ENCODE measurements at regions not wholly inside any gene's neighbourhood (a gene's known extent, or its start where the extent isn't known, plus 50 kb on each side); places are given as distances from the start of the nearest gene placed in this dataset.

DNA sequence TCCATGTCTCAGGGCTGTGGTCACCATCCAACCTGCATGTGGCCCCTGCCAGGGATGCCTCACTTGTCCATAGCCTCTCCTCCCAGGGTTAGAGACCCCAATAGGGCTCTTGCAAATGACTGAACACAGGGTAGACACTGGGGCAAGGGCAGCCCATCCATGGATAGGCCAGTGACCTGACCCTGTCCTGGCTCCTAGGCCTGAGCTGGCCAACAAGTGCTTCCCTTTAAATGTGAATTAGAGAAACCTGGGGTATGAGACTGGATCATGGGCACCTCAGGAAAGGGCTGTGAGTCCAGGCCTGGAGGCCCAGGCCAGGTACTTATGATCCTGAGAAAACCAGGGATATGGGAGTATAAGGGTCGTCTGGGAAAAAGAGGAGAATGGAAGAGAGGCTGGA, 64.5 kb downstream of the COPS8 start:
- no peak for DNase-seq

DNA sequence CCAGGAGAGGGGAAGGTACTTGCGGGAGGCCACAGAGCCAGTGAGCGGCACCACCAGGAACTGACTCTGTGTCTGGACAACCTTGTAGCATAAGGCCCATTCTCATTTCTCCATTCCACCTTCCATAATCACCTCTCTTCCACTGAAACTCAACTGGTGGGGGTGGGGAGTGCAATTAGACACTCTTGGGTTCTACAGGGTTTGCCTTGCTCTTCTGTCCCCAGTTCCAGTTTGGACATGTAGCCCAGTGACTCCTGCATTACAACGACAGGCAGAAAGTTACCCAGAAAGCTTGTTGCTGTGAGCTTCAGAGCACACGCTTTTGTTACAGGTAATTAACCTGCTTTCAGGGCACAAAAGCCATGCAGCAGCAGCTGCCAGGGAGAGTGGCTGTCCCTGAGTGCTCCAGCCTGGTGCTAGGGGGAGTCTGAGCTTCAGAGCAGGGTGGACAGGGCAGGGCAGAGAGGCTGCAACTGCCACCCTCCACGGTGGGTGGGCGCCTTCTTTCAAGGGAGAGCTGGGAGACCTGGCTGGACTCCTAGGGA, 65.2 kb downstream of the COPS8 start:
- no peak for DNase-seq

GRCh38 chr2:237152361-237152760, 66.7 kb downstream of the COPS8 start:
- no peak for DNase-seq

- no peak for DNase-seq
These were observed 67.5 kb downstream of the COPS8 start for GRCh38 chr2:237153181-237153580.

DNA sequence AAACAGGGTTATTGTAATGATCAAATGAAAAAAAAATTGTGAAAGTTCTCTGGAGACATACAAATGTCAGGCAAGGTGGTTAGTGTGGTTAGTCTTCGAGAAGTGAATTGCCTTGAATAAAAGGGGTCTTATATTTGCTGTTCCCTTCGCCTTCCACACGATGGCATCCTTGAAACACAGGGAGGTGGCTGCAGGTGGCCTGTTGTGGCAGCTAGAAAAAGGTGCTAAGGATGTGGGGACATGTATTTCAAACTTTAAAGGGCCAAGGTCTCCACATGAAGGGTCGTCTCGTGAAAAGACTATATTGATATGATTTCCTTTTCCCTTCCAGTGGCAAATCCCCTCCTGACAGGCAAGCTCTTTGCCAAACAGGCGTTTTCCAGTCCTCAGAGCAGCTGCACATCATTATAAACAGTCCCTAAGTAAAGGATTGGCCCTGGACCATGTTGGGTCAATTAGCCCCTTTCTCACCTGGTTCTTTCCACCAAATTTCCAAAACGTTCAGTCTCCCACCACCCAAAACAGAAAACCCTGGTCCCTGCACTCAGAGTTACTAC, 68.5 kb downstream of the COPS8 start:
- DNase-seq, result peak; percentile 48

GRCh38 chr2:237154884-237155851, 69.5 kb downstream of the COPS8 start:
- DNase-seq, result no peak

DNA sequence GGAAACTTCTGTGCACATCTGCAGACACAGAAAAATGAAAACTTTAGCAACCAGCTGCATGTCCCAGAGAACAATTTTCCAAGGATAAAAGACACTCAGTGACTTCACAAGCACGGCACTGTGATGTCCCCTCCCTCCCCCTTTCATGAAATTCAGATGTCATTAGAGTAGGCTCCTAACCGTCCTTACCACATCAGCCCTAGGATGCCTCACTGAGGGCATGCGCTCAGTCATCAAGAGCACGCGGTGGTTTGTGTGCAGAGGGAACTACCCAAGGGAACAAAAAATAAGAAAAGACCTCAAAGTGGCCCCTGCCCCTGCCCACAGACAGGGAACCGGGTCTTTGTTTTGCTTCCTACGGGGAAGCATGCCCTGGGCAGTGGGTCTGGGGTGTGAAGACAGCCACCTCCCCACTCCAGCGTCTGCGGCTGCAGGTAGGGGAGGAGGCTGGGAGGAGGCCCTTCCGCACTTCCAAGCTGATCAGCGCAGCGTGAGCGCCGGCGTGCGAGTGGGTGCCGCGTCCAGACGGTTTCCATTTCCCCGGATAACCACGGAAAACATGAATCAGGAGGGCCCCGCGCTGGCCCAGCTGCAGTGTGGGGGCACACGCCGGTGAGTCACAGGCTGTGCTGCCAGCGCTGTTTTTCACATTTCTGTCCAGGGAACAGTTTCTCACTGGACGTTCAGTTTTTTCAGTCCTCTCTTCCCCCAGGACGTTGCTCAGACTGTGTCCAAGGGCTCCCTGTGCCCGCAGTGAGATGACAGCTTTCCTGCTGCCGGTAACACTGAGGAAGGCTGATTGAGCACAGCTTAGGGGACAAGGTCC, 70.6 kb downstream of the COPS8 start:
- peak; percentile 48 for DNase-seq

DNA sequence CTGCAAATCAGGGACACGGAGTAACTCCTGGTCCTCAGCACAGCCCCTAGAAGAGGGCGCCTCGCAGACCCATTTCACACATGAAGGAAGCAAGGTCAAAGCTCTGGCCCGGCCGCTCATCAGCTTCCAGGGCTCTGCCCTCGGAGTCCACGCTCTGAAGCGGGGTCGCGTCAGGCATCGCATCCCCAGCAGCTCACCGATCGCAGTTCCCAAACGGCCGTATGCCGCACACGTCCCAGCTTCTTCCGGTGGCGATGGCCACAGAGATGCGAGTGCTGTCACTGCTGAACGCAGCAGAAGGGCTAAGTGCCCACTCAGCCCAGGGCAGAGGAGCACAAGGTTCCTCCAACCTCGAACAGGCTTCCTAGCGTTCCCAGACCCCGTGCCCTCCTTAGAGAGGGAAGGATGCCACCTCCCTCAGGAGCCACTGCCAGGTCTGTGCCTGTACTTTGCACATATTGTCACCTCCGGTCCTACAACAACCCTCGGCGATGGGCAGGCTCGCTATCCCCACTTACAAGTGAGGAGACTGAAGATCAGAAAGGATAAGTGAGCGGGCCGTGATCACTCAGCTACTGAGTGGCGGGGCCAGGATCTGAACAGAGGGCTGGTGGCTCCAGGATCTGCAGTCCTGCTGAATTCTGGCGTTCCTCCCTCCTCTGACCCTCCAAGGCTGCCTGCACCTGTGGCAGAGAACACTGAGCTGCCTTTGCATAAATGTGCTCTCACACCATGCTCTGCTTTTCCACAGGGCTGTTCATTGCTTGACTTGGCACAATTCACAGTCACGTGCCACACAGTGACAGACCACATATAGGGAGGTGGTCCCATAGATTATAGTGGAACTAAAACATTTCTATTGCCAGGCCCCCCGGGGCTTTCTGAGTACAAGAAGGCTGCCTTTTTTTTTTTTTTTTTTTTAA, 71.4 kb downstream of the COPS8 start:
- no peak for DNase-seq

- DNase-seq, result no peak
These were observed 72.1 kb downstream of the COPS8 start for GRCh38 chr2:237157780-237158102.

DNA sequence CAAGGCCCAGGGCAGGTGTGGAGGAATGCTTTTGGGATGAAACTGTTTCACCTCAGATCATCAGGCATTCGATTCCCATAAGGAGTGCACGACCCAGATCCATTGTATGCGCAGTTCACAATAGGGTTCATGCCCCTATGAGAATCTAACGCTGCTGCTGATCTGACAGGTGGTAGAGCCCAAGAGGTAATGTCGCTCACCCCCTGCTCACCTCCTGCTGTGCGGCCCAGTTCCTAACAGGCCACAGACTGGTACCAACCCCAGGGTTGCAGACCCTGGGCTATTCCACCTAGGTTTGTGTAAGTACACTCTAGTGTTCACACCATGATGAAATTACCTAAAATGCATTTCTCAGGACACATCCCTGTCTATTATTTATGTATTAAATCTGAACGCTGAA, 72.5 kb downstream of the COPS8 start:
- DNase-seq, result no peak

- no peak for DNase-seq
These were observed 73.6 kb downstream of the COPS8 start for GRCh38 chr2:237159006-237159911.

DNA sequence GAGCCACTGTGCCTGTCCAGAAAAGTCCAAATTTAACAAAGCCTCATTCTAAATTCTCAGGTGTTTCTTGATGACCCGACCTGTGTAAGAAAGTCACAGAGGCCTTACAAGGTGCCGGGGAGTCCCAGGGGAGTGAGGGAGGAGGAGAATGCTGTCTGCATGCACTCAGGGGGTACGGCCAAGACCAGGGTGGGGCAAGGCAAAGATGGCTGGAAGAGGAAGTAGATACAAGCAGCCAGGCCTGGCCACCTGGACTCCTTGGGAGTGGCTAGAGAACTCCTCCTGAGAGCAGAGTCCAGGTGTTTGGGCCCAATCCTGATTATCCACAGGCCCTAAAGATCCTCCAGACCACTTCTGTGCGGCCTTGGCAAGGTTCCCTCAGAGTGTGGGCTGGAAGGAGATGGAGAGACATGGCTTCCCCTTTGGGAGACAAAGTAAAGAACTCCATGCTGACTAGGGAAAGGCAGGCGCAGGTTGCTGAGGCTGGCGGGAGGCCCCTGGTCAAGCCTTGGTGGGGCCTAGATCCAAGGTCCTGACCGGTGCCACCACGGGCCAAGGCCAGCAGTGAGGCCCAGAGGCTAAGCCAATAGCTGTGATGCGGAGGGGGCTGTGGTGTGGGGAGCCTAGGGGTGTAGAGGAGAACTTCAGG, 74.7 kb downstream of the COPS8 start:
- DNase-seq, result no peak

DNA sequence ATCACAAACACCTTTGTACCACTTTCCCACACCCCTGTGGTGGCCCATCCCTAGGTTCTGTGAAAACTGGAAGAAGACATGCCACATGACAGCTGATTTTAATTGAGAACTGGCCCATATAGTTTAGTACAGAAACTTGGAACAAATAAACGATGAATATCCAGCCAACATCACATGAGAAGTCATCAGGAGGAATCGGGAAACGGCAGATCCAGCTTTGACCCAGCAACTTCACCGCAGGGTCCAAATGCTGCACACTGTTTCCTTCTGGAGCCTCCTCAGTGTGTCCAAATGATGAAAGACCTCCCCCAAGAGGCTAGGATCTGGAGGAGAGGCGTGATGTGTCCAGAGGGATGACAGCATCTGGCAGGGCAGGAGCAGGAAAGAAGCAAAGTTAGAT, 75.5 kb downstream of the COPS8 start:
- DNase-seq, result no peak

DNA sequence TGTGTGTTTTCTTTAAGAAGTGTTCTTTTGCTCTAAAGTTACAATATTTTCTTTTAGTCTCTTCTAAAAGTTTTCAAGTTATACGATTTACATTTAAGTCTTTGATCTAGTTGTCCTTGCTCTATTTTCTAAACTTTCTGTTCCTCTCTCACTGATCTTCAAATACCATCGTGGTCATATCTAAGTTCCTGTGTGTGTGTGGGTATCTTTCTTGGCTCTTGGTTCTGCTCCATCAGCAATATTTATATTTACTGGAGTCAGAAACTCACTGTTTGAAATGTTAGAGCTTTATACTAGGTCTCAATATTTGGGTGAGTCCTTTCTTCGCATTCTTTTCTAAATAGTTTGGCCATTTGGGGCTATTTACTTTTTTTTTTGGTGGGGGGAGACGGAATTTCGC, 77.3 kb downstream of the COPS8 start:
- DNase-seq, result no peak

GRCh38 chr2:237164474-237165042, 78.9 kb downstream of the COPS8 start:
- no peak for DNase-seq

- DNase-seq, result no peak
These were observed 80.0 kb downstream of the COPS8 start for GRCh38 chr2:237165405-237166276.

GRCh38 chr2:237167038-237167437, 81.3 kb downstream of the COPS8 start:
- no peak for DNase-seq

DNA sequence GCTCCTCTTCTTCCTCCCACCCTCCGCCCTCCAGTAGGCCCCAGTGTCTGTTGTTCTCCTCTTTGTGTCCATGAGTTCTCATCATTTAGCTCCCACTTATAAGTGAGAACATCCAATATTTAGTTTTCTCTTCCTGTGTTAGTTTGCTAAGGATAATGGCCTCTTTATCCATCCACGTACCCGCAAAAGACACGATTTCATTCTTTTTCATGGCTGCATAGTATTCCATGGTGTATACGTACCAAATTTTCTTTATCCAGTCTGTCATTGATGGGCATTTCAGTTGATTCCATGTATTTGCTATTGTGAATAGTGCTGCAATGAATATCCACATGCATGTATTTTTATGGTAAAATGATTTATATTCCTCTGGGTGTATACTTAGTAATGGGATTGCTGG, 82.2 kb downstream of the COPS8 start:
- DNase-seq, result no peak

DNA sequence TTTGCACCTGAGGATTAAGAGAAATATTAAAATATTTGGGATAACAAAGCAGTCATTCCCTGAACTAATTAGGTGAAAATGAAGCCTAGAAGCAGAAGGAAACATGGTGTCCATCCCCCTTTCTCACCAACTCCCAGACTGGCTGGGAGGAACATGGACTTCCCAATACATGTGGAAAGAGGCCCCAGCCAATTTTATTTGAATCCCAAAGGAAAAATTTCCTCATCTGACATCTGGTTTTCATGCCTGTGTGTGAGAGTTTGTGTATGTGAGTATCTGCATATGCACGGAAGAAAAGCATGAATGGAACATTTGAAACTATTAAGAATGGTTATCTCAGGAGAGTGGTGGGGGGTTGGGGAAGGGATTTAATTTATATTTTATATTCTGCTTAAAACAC, 84.3 kb downstream of the COPS8 start:
- no peak for DNase-seq

Data from activated CD8-positive, alpha-beta memory T cell treated with anti-CD3 and anti-CD28 coated beads, Interleukin-2, amount 50 U/mL, for 4 hours (primary cell).